Breast epithelium (tissue), 3 donors: ENCODE measurements at regions not wholly inside any gene's neighbourhood (a gene's known extent, or its start where the extent isn't known, plus 50 kb on each side); places are given as distances from the start of the nearest gene placed in this dataset.

Experiments used
- CTCF ChIP-seq, 3 donors: fragments of 450-650 bp; IDR thresholded peaks; one replicate each; pipeline ENCODE4 v1.5.1; 2016 to 2017; ENCODE audit warnings: antibody characterized with exemption in 3 of 3, mild to moderate bottlenecking in 3 of 3, moderate library complexity in 3 of 3
- POLR2AphosphoS5 ChIP-seq, 3 donors: sonication (generic); formaldehyde crosslinking; IDR thresholded peaks; one replicate each; pipeline ENCODE4 v1.6.1; 2017; ENCODE audit warnings: antibody characterized with exemption in 3 of 3

- no peak for TF ChIP-seq CTCF (IDR thresholded peaks at IDR 0.05)
- TF ChIP-seq POLR2AphosphoS5 (IDR thresholded peaks at IDR 0.05) = no peak
These were observed 1830.9 kb upstream of the ADGRL3 start for GRCh38 chr4:59369229-59369628.
